Ovary (tissue), 7 donors: ENCODE measurements at regions not wholly inside any gene's neighbourhood (a gene's known extent, or its start where the extent isn't known, plus 50 kb on each side); places are given as distances from the start of the nearest gene placed in this dataset.

Source experiments
- DNase-seq, 5 donors: peaks; one replicate each; pipeline ENCODE4 v3.0.0-alpha.2; 2019 to 2020
- H3K27ac ChIP-seq, 2 donors: fragments of 200-600 bp; one replicate each; pipeline versions ENCODE4 v1.5.1 to v1.8.0; 2019 to 2022
- H3K27me3 ChIP-seq: fragments of 200-600 bp; one replicate; pipeline ENCODE4 v1.8.0; 2022
- H3K36me3 ChIP-seq: fragments of 200-600 bp; sonication (generic); one replicate; pipeline ENCODE4 v1.5.1; 2019
- H3K4me1 ChIP-seq: one replicate; pipeline ENCODE4 v1.8.1; 2013; ENCODE audit warnings: mild to moderate bottlenecking, moderate library complexity; ENCODE audit not compliant: insufficient read depth
- H3K4me3 ChIP-seq: fragments of 200-600 bp; sonication (generic); one replicate; pipeline ENCODE4 v1.5.1; 2017
- H3K9me3 ChIP-seq, 2 donors: fragments of 200-600 bp in 1 of 2; sonication (generic) in 1 of 2; one replicate each; pipeline versions ENCODE4 v1.5.1 to v1.8.1; 2013 to 2019; ENCODE audit warnings: mild to moderate bottlenecking in 1 of 2, moderate library complexity in 1 of 2
- EP300 ChIP-seq: sonication (generic); formaldehyde crosslinking; IDR thresholded peaks from one replicate; pipeline ENCODE4 v1.6.1; 2017; ENCODE audit warnings: antibody characterized with exemption
- POLR2A ChIP-seq: fragments of 450-650 bp; IDR thresholded peaks from one replicate; pipeline ENCODE4 v1.6.1; 2017; ENCODE audit warnings: antibody characterized with exemption, mild to moderate bottlenecking, moderate library complexity
- whole genome bisulfite sequencing, 3 donors: extraction: QIAGEN DNeasy Blood & Tissue Kit in 1 of 3; methylation state at CpG; one replicate each; pipeline versions ENCODE4 v1.1.5 to v1.1.7; 2013 to 2017; 5-methylcytosine and 5-hydroxymethylcytosine counted together
- intact Hi-C, 4 donors: fragments of 100-400 bp; cut with DNase I; formaldehyde crosslinking; loops; one replicate each; pipeline versions ENCODE4 v1.11.0 to v1.15.1; 2022 to 2023
- TF ChIP-seq, protein P1 (sequence below), 3 donors: fragments of 450-650 bp in 2 of 3; fragments of 200-600 bp in 1 of 3; IDR thresholded peaks; one replicate each; pipeline versions ENCODE4 v1.5.1 to v1.8.0; 2016 to 2022; ENCODE audit warnings: antibody characterized with exemption in 3 of 3, mild to moderate bottlenecking in 1 of 3
- donor health status: DM: no; HTN: no; CAD: no; lungs with moderate emphysema.
- donor health status: DM: no; HTN: no; CAD: no.
- donor health status: Bipolar disorder and iron deficiency.
- donor health status: DM: no; HTN: no; CAD: no.
- donor health status: DM: yes; HTN: yes; CAD: no.

DNA sequence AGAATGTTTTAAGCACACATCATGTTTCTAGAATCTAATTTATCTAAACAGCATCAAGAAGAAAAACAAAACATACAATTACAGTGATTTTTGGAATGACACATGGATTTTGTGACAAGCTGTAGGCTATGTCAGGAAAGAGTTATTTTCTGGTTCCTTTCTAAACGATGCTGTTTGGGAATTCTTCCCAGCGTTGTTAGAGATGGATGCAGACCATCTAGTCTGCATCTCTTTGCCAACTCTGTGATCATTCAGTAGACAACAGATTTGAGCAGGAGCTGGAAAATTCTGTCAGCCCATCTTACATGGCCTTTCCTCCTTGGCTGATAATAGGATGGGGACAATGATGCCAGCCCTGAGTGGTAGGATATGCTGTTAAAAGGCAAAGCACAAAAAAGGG lies 295.7 kb upstream of the TRPC7 start:
- DNase-seq: no peak
- Histone ChIP-seq H3K27ac (no peak overlapping the region), H3K27me3 (no peaks in the 10 kb centered on the region), H3K9me3 (no peaks in the 10 kb centered on the region), H3K36me3 (no peaks in the 10 kb centered on the region), H3K4me1 (no peaks in the 10 kb centered on the region), H3K4me3 (no peak overlapping the region)
- TF ChIP-seq, protein P1, sequence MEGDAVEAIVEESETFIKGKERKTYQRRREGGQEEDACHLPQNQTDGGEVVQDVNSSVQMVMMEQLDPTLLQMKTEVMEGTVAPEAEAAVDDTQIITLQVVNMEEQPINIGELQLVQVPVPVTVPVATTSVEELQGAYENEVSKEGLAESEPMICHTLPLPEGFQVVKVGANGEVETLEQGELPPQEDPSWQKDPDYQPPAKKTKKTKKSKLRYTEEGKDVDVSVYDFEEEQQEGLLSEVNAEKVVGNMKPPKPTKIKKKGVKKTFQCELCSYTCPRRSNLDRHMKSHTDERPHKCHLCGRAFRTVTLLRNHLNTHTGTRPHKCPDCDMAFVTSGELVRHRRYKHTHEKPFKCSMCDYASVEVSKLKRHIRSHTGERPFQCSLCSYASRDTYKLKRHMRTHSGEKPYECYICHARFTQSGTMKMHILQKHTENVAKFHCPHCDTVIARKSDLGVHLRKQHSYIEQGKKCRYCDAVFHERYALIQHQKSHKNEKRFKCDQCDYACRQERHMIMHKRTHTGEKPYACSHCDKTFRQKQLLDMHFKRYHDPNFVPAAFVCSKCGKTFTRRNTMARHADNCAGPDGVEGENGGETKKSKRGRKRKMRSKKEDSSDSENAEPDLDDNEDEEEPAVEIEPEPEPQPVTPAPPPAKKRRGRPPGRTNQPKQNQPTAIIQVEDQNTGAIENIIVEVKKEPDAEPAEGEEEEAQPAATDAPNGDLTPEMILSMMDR (IDR thresholded peaks at IDR 0.05): no peak
- TF ChIP-seq POLR2A (no peak), EP300 (no peak)
- intact Hi-C loops: no loop called here
- WGBS, 3 donors: 19 to 30% (median 20%) methylated on average over 2 of the region's 2 CpGs

DNA sequence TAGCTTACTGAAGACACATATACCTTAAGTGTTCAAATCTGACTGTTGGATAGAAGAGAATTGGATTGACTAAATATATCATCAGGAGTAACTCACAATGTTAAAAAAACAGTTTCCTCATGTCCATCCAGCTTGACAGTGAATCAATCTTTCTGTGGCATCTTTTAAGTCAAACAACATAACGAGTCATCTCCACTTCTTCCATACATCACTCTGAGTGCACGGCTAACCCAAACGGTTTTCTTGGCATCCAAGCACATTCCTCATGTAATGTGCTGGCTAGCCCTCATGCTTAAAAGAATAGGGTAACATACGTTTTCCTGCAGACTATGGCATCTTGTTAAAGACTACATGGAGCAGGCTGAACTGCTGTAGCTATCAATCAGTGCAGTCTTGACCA lies 291.5 kb upstream of the TRPC7 start:
- Histone ChIP-seq H3K4me1 (no peaks in the 10 kb centered on the region), H3K9me3 (no peaks in the 10 kb centered on the region), H3K27me3 (no peaks in the 10 kb centered on the region), H3K36me3 (no peaks in the 10 kb centered on the region), H3K27ac (no peak overlapping the region), H3K4me3 (no peak overlapping the region)
- intact Hi-C loops: no loop called here
- DNase-seq: no peak
- WGBS, 3 donors: 16 to 31% (median 23%) methylated on average over 4 of the region's 4 CpGs
- no peak for TF ChIP-seq EP300
- no peak for TF ChIP-seq POLR2A

DNA sequence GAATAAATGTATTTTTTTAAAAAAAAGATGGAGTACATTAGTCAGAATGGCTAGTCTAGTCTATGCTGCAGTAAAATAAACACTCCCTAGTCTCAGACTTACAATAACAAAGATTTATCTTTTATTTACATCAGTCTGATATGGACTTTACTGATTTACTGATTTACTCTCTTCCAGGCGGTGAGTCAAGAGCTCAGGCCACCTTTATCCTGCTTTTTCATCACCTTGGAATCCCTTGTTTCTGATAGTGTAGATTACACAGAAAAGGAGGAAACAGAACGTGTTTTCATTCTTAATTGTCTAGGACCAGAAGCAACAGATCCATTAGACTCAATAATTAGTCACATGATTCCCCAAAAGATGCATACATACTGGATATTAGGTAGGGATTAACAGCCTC lies 290.1 kb upstream of the TRPC7 start:
- intact Hi-C loops: no loop called here
- no peak for TF ChIP-seq EP300
- no peak for TF ChIP-seq POLR2A
- TF ChIP-seq, protein P1 (IDR thresholded peaks at IDR 0.05): no peak
- Histone ChIP-seq H3K27me3 (no peaks in the 10 kb centered on the region), H3K9me3 (no peaks in the 10 kb centered on the region), H3K36me3 (no peaks in the 10 kb centered on the region), H3K27ac (no peak overlapping the region), H3K4me3 (no peak overlapping the region), H3K4me1 (no peaks in the 10 kb centered on the region)
- DNase-seq: no peak
- WGBS, 3 donors: 14 to 20% (median 20%) methylated on average over 2 of the region's 2 CpGs

DNA sequence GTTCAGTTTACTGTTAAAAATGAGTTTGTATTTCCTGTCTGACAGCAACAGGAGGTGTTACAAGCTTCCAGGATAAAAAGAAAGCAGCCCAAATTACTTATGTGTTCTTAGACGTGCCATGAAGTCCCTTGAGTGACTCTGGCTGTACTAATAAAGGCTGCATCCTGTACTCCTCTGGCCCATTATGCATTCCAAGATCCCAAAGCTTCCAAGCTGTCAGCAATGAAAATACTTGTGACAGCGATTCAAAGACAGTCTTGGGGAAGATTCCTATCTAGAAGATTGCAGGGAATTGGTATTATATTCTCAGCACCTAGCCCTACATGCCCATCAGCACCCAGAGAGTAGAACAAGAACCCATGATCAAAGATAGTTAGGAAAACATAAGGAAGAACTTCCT lies 281.6 kb upstream of the TRPC7 start:
- no peak overlapping the region for H3K4me3 ChIP-seq
- no peak for TF ChIP-seq EP300
- no peak for TF ChIP-seq POLR2A
- TF ChIP-seq, protein P1 (IDR thresholded peaks at IDR 0.05): no peak
- DNase-seq: no peak
- intact Hi-C loops: no loop called here
- 39 to 55% (median 47%) methylated on average over 2 of the region's 2 CpGs for WGBS, 3 donors
- H3K4me1 ChIP-seq: no peaks in the 10 kb centered on the region
- no peaks in the 10 kb centered on the region for H3K9me3 ChIP-seq
- no peak overlapping the region for H3K27ac ChIP-seq
- H3K36me3 ChIP-seq: no peaks in the 10 kb centered on the region
- no peaks in the 10 kb centered on the region for H3K27me3 ChIP-seq

DNA sequence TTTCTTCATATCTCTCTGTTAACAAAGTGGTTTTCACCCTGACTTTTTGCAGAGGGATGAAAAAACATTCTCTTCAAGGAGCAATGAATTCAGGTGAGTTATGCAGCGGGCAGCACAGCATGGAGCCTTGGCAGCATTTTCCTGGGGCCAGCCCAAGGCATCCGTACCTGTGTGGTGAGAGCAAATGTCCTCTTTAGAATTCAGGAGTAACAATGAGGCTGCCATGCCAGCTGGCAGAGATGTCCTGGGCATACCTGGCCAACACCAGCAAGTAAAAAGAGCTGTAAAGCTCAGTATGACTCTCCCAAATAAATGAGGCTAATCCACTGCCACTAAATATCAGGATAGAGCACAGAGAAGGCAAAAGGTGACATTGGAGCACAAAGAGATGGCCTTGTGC lies 277.6 kb upstream of the TRPC7 start:
- TF ChIP-seq POLR2A (no peak), EP300 (no peak)
- TF ChIP-seq, protein P1 (IDR thresholded peaks at IDR 0.05): no peak
- Histone ChIP-seq H3K27me3 (no peaks in the 10 kb centered on the region), H3K4me3 (no peak overlapping the region), H3K27ac (no peak overlapping the region), H3K9me3 (no peaks in the 10 kb centered on the region), H3K36me3 (no peaks in the 10 kb centered on the region), H3K4me1 (no peaks in the 10 kb centered on the region)
- intact Hi-C loops: no loop called here
- DNase-seq: no peak
- 66 to 77% (median 73%) methylated on average over 2 of the region's 2 CpGs for WGBS, 3 donors
